BJ (cell line): ENCODE measurements at regions not wholly inside any gene's neighbourhood (a gene's known extent, or its start where the extent isn't known, plus 50 kb on each side); places are given as distances from the start of the nearest gene placed in this dataset.

Experiments used
- CTCF ChIA-PET: fragments of 350-600 bp; formaldehyde crosslinking; extraction: SDS; loops from one replicate; lab custom pipeline; 2021; ENCODE audit warnings: antibody characterized with exemption, inconsistent platforms; lab: Yijun Ruan, JAX
- POLR2A ChIA-PET: fragments of 300-600 bp; sonication (Branson Sonifier 250); formaldehyde crosslinking; extraction: SDS; loops from one replicate; lab custom pipeline; 2021; ENCODE audit warnings: antibody characterized with exemption; lab: Charles Lee
- DNase-seq: peaks from one replicate; pipeline ENCODE4 v3.0.0-alpha.2; 2011; ENCODE audit warnings: low read depth
- H3K27me3 ChIP-seq: 2 replicates; pipeline ENCODE4 v1.6.0; 2011; ENCODE audit warnings: low read length; ENCODE audit not compliant: control insufficient read depth, insufficient read depth
- H3K36me3 ChIP-seq: 2 replicates; pipeline ENCODE4 v1.5.1; 2011; ENCODE audit warnings: low read length; ENCODE audit not compliant: control insufficient read depth, insufficient read depth
- H3K4me3 ChIP-seq: 2 replicates; pipeline ENCODE4 v1.5.1; 2011; ENCODE audit warnings: low read depth, mild to moderate bottlenecking, control low read depth, low read length
- TF ChIP-seq, protein P1 (sequence below): IDR thresholded peaks from 2 replicates; pipeline ENCODE4 v1.5.1; 2011; ENCODE audit warnings: low read depth, mild to moderate bottlenecking, control low read depth, inconsistent platforms, low read length, moderate library complexity; ENCODE audit not compliant: insufficient read depth

DNA sequence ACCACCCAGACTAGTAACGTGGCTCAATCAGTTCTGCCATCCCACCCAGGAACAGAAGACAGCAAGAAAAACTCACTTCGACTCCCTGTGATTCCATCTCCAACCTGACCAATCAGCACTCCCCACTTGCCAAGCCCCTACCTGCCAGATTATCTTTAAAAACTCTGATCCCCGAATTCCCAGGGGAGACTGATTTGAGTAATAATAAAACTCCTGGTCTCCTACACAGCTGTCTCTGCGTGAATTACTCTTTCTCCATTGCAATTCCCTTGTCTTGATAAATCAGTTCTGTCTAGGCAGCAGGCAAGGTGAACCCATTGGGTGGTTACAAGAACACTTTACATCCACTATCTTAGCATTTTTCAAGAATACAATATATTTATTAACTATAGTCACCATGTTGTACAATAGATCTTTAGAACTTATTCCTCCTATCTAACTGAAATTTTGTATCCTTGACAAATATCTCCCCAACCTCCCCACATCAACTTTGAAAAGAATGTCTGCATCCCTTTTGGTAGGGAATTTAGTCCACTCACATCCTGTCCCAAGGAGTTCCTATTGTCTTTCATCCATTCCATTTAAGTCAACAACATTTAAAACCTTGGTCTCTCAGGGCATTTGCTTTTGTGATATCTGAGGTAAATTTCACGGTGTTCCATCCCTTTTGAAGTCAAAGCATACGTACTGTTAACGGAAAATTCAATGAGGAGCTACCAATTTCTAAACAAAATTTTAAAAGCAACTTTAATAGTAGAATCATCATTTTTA, 163.7 kb downstream of the MACC1 start:
- DNase-seq: no peak
- ChIA-PET POLR2A (no interaction called here), CTCF (no interaction called here)
- Histone ChIP-seq H3K4me3 (no peak overlapping the region), H3K36me3 (no peaks in the 10 kb centered on the region), H3K27me3 (no peaks in the 10 kb centered on the region)
- TF ChIP-seq, protein P1, sequence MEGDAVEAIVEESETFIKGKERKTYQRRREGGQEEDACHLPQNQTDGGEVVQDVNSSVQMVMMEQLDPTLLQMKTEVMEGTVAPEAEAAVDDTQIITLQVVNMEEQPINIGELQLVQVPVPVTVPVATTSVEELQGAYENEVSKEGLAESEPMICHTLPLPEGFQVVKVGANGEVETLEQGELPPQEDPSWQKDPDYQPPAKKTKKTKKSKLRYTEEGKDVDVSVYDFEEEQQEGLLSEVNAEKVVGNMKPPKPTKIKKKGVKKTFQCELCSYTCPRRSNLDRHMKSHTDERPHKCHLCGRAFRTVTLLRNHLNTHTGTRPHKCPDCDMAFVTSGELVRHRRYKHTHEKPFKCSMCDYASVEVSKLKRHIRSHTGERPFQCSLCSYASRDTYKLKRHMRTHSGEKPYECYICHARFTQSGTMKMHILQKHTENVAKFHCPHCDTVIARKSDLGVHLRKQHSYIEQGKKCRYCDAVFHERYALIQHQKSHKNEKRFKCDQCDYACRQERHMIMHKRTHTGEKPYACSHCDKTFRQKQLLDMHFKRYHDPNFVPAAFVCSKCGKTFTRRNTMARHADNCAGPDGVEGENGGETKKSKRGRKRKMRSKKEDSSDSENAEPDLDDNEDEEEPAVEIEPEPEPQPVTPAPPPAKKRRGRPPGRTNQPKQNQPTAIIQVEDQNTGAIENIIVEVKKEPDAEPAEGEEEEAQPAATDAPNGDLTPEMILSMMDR: no peak

DNA sequence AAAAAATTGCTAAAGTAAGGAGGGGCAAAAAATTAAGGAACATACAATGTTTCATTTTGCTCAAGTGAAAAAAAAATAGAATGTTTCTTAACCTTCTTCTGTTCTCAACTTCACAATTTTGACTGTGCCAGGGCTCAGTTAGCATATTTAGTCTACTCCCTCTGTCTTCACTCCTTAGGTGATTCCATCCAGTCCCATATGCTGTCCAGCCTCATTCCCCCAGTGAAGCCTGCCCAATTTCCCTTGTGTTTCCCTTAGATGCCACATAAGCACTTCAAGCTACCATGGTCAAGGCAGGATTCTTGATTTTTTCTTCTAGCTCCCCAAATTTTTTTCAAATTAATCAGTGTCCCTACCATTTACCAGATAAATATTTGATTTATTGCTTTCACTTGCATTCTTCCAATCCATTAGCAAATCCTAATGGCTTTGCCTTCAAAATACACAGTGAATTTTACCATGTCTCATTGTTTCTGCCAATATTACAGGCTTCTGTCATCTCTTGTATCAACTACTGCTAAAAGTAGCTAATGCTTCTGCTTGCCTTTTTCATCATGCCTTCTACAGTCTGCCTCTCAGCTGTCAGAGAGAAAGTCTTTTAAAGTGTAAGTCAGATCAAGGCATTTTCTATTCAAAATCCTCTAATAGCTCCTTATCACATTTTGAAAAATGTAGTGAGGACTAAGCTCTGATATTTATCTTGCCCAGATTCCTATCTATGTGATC, 166.8 kb downstream of the MACC1 start:
- no peaks in the 10 kb centered on the region for H3K27me3 ChIP-seq
- TF ChIP-seq, protein P1: no peak
- ChIA-PET POLR2A (no interaction called here), CTCF (no interaction called here)
- H3K4me3 ChIP-seq: no peak overlapping the region
- DNase-seq: no peak
- no peaks in the 10 kb centered on the region for H3K36me3 ChIP-seq

DNA sequence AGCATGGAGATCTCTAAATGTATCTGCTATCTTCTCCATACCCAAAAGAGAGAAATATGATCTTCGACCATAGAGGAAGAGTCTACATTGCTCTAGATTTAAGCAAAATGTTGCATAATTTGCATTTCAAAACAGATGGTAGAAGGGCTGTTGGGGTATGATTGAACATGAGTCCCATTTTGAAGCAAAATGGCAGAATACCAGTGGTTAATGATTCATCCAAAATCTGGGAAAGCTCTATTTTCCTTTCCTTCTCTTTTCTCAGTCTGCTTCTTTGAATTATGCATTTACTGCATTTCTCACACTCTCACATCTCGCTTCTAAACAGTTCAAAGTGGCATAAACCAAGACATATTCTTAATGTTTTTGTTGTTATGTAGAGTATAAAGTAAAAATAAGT, 178.5 kb downstream of the MACC1 start:
- TF ChIP-seq, protein P1: no peak
- no peak for DNase-seq
- ChIA-PET POLR2A (no interaction called here), CTCF (no interaction called here)
- Histone ChIP-seq H3K27me3 (no peaks in the 10 kb centered on the region), H3K36me3 (no peaks in the 10 kb centered on the region), H3K4me3 (no peak overlapping the region)

DNA sequence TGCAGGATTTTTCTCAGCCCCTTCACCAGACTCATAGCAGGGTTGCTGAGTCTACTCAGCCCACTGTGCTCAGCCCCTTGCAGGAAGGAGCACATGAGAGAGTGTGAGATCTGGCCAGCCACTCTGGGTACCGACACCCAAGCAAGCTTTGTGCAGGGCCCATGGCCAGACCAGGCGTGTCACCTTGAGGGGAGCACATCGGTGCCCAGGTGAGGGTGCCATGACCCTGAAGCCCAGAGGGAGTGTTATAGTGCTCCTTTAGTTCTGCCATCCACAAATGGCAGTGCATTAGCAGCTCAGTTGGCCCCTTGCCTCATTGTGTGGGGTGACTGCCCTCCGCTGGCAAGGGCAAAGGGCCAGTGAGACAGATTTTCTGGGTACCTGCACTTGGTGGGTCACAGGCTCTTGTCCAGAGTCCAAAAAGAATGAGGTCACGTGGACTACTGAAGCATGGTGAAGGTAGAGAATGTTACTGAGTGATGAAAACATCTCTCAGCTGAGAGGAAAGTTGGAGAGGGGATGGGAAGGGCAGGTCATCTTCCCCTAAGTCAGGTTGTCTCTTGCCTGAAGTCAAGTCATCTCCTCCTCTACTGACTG, 181.8 kb downstream of the MACC1 start:
- H3K4me3 ChIP-seq: no peak overlapping the region
- CTCF ChIA-PET: interaction anchor here (0.6 kb wide), 1 partner anchor 54 kb away, joined by 3 read pairs; no protein-coding TSS in a partner anchor
- no peak for DNase-seq
- no peaks in the 10 kb centered on the region for H3K27me3 ChIP-seq
- POLR2A ChIA-PET: interaction anchor here (0.6 kb wide), 1 partner anchor 318 kb away, joined by 3 read pairs; no protein-coding TSS in a partner anchor
- TF ChIP-seq, protein P1: no peak
- no peaks in the 10 kb centered on the region for H3K36me3 ChIP-seq
